ENCODE measurements at regions not wholly inside any gene's neighbourhood (a gene's known extent, or its start where the extent isn't known, plus 50 kb on each side); places are given as distances from the start of the nearest gene placed in this dataset.

- no peak for TF ChIP-seq ZNF781 (CRISPR knock-in tag; IDR thresholded peaks at IDR 0.05; ENCODE audit: borderline replicate concordance, not compliant biosample characterization)
Measured at GRCh38 chr7:18384491-18385143, 110.9 kb upstream of the HDAC9 start (continued).

DNA sequence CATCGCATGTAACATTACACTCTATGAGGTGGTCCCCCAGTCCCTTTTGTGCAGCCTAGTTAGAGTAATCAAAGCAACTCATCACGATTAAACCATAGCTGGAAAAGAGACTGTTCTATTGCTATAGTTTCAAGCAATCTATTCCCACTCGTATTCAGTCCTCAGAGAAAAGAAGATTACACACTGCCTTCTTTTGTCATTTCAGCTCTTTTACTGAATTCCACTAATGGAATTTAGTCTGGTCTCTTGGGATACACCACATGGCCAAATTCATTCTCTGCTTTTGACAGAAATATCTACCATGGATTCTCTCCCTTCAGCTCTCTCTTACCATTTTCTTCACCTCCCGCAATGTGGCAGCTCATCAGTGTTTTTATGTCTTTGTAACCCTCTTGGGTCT lies 108.9 kb upstream of the HDAC9 start:
- DNase-seq (ENCODE audit: low spot score) (no peak), ATAC-seq (no peak), FAIRE-seq (no peak)
- no peaks in the 10 kb centered on the region for H3K27me3 ChIP-seq (ENCODE audit: control insufficient read depth in 1 of 2, insufficient read depth in 2 of 2, low read length in 2 of 2)
- ChIA-PET CTCF (ENCODE audit: low intra/inter-chr PET ratio, low total read pairs) (no interaction called here), POLR2A (no interaction called here)
- WGBS (ENCODE audit: low lambda C conversion rate), result 38% methylated on average over 4 of the region's 4 CpGs
- no peaks in the 10 kb centered on the region for H4K20me1 ChIP-seq (ENCODE audit: insufficient read depth, low read length)
- in situ Hi-C loops (cut with HindIII; ENCODE audit: extremely low pct_ligation_motif_present, low pct_unique_long_range_greater_than_20kb) (no loop called here), intact Hi-C loops (cut with micrococcal nuclease; ENCODE audit: unreplicated experiment) (no loop called here)
- H2AFZ ChIP-seq (ENCODE audit: low read length), result no peak overlapping the region
- no peaks in the 10 kb centered on the region for H3K79me2 ChIP-seq (ENCODE audit: insufficient read depth, low read length)
- no peaks in the 10 kb centered on the region for H3K4me1 ChIP-seq (ENCODE audit: insufficient read depth, low read length)
- no peak overlapping the region for H3K4me3 ChIP-seq (replicated peaks in 1 of 3; ENCODE audit: insufficient read depth in 1 of 3, low read depth in 2 of 3, low read length in 3 of 3)
- no peak overlapping the region for H3K9ac ChIP-seq (ENCODE audit: insufficient read depth, low read depth, low read length)
- H3K36me3 ChIP-seq (replicated peaks in 1 of 2; ENCODE audit: control insufficient read depth in 1 of 2, insufficient read depth in 2 of 2, low read length in 2 of 2), result no peaks in the 10 kb centered on the region
- H3K9me3 ChIP-seq (ENCODE audit: low read length), result no peaks in the 10 kb centered on the region
- H3K27ac ChIP-seq (ENCODE audit: extremely low read length, insufficient read depth, low read length), result no peak overlapping the region
- BruUV-seq (replicated peaks), result no TSS peak
- no peak overlapping the region for H3K4me2 ChIP-seq (ENCODE audit: low read depth, low read length)
- TF ChIP-seq ZNF709 (CRISPR knock-in tag; IDR thresholded peaks at IDR 0.05) (no peak), BORCS8-MEF2B (CRISPR knock-in tag; IDR thresholded peaks at IDR 0.05) (no peak), ZNF766 (CRISPR knock-in tag; IDR thresholded peaks at IDR 0.05; ENCODE audit: borderline replicate concordance) (no peak), ATF5 (CRISPR knock-in tag; IDR thresholded peaks at IDR 0.05; ENCODE audit: low read depth) (no peak), ZNF256 (CRISPR knock-in tag; conservative IDR thresholded peaks at IDR 0.05) (no peak), ATF4 (CRISPR knock-in tag; IDR thresholded peaks at IDR 0.05) (no peak), HNRNPH1 (optimal IDR thresholded peaks at IDR 0.05; ENCODE audit: low read depth, low read length) (no peak), ZNF577 (CRISPR knock-in tag; IDR thresholded peaks at IDR 0.05; ENCODE audit: borderline replicate concordance, low read depth) (no peak), MAFF (IDR thresholded peaks at IDR 0.05; ENCODE audit: low read depth, low read length) (no peak), RNF2 (conservative IDR thresholded peaks at IDR 0.05; ENCODE audit: low read depth) (no peak), ZBTB1 (CRISPR knock-in tag; IDR thresholded peaks at IDR 0.05; ENCODE audit: borderline replicate concordance) (no peak), ZBTB7A (CRISPR knock-in tag; IDR thresholded peaks at IDR 0.05) (no peak), NFKB2 (CRISPR knock-in tag; IDR thresholded peaks at IDR 0.05; ENCODE audit: borderline replicate concordance) (no peak)
- TF ChIP-seq, protein P1, sequence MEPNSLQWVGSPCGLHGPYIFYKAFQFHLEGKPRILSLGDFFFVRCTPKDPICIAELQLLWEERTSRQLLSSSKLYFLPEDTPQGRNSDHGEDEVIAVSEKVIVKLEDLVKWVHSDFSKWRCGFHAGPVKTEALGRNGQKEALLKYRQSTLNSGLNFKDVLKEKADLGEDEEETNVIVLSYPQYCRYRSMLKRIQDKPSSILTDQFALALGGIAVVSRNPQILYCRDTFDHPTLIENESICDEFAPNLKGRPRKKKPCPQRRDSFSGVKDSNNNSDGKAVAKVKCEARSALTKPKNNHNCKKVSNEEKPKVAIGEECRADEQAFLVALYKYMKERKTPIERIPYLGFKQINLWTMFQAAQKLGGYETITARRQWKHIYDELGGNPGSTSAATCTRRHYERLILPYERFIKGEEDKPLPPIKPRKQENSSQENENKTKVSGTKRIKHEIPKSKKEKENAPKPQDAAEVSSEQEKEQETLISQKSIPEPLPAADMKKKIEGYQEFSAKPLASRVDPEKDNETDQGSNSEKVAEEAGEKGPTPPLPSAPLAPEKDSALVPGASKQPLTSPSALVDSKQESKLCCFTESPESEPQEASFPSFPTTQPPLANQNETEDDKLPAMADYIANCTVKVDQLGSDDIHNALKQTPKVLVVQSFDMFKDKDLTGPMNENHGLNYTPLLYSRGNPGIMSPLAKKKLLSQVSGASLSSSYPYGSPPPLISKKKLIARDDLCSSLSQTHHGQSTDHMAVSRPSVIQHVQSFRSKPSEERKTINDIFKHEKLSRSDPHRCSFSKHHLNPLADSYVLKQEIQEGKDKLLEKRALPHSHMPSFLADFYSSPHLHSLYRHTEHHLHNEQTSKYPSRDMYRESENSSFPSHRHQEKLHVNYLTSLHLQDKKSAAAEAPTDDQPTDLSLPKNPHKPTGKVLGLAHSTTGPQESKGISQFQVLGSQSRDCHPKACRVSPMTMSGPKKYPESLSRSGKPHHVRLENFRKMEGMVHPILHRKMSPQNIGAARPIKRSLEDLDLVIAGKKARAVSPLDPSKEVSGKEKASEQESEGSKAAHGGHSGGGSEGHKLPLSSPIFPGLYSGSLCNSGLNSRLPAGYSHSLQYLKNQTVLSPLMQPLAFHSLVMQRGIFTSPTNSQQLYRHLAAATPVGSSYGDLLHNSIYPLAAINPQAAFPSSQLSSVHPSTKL (CRISPR knock-in tag; IDR thresholded peaks at IDR 0.05), result no peak
- TF ChIP-seq, protein P2, sequence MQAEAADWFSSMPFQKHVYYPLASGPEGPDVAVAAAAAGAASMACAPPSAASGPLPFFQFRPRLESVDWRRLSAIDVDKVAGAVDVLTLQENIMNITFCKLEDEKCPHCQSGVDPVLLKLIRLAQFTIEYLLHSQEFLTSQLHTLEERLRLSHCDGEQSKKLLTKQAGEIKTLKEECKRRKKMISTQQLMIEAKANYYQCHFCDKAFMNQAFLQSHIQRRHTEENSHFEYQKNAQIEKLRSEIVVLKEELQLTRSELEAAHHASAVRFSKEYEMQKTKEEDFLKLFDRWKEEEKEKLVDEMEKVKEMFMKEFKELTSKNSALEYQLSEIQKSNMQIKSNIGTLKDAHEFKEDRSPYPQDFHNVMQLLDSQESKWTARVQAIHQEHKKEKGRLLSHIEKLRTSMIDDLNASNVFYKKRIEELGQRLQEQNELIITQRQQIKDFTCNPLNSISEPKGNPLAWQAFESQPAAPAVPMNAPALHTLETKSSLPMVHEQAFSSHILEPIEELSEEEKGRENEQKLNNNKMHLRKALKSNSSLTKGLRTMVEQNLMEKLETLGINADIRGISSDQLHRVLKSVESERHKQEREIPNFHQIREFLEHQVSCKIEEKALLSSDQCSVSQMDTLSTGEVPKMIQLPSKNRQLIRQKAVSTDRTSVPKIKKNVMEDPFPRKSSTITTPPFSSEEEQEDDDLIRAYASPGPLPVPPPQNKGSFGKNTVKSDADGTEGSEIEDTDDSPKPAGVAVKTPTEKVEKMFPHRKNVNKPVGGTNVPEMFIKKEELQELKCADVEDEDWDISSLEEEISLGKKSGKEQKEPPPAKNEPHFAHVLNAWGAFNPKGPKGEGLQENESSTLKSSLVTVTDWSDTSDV (CRISPR knock-in tag; IDR thresholded peaks at IDR 0.05), result no peak
